ENCODE measurements at regions not wholly inside any gene's neighbourhood (a gene's known extent, or its start where the extent isn't known, plus 50 kb on each side); places are given as distances from the start of the nearest gene placed in this dataset.

DNA sequence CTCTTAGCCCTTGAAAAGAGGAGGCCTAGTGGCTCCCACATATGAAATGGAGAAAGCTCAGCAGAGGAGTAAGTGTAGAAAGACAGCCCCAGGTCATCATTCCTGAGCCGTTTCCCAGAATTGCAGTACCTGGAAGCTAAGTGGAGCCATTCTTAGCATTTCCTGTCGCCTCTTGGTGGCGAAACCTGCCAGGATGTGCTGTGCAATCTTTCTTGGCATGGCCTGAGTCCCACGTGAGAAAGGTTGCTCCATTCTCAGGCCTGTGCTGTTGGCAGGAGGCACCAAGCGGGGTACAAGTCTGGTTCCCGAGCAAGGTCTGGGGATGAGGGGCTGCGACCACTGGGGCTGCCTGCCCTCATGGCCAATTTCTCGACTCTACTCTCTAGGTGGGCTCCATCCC is 207.2 kb upstream of the TPM1 start:
- TF ChIP-seq CTCF (IDR thresholded peaks at IDR 0.05) (no peak), POLR2AphosphoS5 (IDR thresholded peaks at IDR 0.05; ENCODE audit: insufficient read depth in 1 of 2, low read depth in 1 of 2) (no peak), POLR2A (IDR thresholded peaks at IDR 0.05) (no peak)
